H9 (cell line): ENCODE measurements at regions not wholly inside any gene's neighbourhood (a gene's known extent, or its start where the extent isn't known, plus 50 kb on each side); places are given as distances from the start of the nearest gene placed in this dataset.
A peak's percentile ranks its signal among the peaks of the same experiment; 100 is the strongest.

ENCODE experiments used
- DNase-seq: peaks from one replicate; pipeline ENCODE4 v3.0.0-alpha.2; 2017
- H2AFZ ChIP-seq: one replicate; pipeline ENCODE4 v1.6.1; 2013; ENCODE audit warnings: mild to moderate bottlenecking, low read length, control low read depth, moderate library complexity
- H2AK5ac ChIP-seq: 2 replicates; pipeline ENCODE4 v1.6.1; 2013; ENCODE audit warnings: low read length, control low read depth, mixed read lengths; ENCODE audit not compliant: insufficient read length
- H2BK120ac ChIP-seq: one replicate; pipeline ENCODE4 v1.6.1; 2013; ENCODE audit warnings: low read depth, mild to moderate bottlenecking, low read length, control low read depth, inconsistent platforms; ENCODE audit not compliant: poor library complexity, severe bottlenecking
- H2BK12ac ChIP-seq: 2 replicates; pipeline ENCODE4 v1.6.1; 2013; ENCODE audit warnings: low read length, control low read depth, mixed read lengths, low read depth; ENCODE audit not compliant: insufficient read length
- H2BK15ac ChIP-seq: 2 replicates; pipeline ENCODE4 v1.6.1; 2013; ENCODE audit warnings: low read depth, low read length, control low read depth
- H2BK20ac ChIP-seq: one replicate; pipeline ENCODE4 v1.6.1; 2013; ENCODE audit warnings: low read depth, mild to moderate bottlenecking, low read length, control low read depth, inconsistent platforms; ENCODE audit not compliant: poor library complexity, severe bottlenecking
- H2BK5ac ChIP-seq: 2 replicates; pipeline ENCODE4 v1.6.1; 2013; ENCODE audit warnings: low read length, control low read depth, mixed read lengths; ENCODE audit not compliant: insufficient read length
- H3K14ac ChIP-seq: 2 replicates; pipeline ENCODE4 v1.6.1; 2013; ENCODE audit warnings: low read length, control low read depth; ENCODE audit not compliant: insufficient read depth
- H3K18ac ChIP-seq: 2 replicates; pipeline ENCODE4 v1.6.1; 2013; ENCODE audit warnings: low read depth, mild to moderate bottlenecking, mixed read lengths, low read length, control low read depth; ENCODE audit not compliant: insufficient read length
- H3K23ac ChIP-seq: 2 replicates; pipeline ENCODE4 v1.6.1; 2013; ENCODE audit warnings: low read length, control low read depth, mixed read lengths, low read depth; ENCODE audit not compliant: insufficient read length
- H3K23me2 ChIP-seq: 2 replicates; pipeline ENCODE4 v1.6.1; 2013; ENCODE audit warnings: low read depth, mild to moderate bottlenecking, mixed read lengths, low read length, control low read depth; ENCODE audit not compliant: insufficient read length, poor library complexity, severe bottlenecking
- H3K27ac ChIP-seq: 2 replicates; pipeline ENCODE4 v1.5.1; 2013; ENCODE audit warnings: low read length, control low read depth, mixed read lengths, low read depth; ENCODE audit not compliant: insufficient read length
- H3K27me3 ChIP-seq: 2 replicates; pipeline ENCODE4 v1.6.1; 2013; ENCODE audit warnings: low read length, control low read depth, inconsistent platforms; ENCODE audit not compliant: insufficient read depth
- H3K4ac ChIP-seq: 2 replicates; pipeline ENCODE4 v1.6.1; 2013; ENCODE audit warnings: low read depth, mild to moderate bottlenecking, control low read depth, inconsistent platforms, low read length, moderate library complexity
- H3K4me1 ChIP-seq: 2 replicates; pipeline ENCODE4 v1.6.1; 2013; ENCODE audit warnings: low read length, control low read depth, inconsistent platforms; ENCODE audit not compliant: insufficient read depth
- H3K4me2 ChIP-seq: 2 replicates; pipeline ENCODE4 v1.6.1; 2013; ENCODE audit warnings: low read length, control low read depth, mixed read lengths; ENCODE audit not compliant: insufficient read length, insufficient read depth
- H3K56ac ChIP-seq: 2 replicates; pipeline ENCODE4 v1.6.1; 2013; ENCODE audit warnings: low read depth, mild to moderate bottlenecking, mixed read lengths, low read length, control low read depth; ENCODE audit not compliant: insufficient read length
- H3K79me1 ChIP-seq: 2 replicates; pipeline ENCODE4 v1.6.1; 2013; ENCODE audit warnings: low read depth, mild to moderate bottlenecking, moderate library complexity, low read length, control low read depth, inconsistent platforms; ENCODE audit not compliant: insufficient read depth, poor library complexity, severe bottlenecking
- H3K79me2 ChIP-seq: 2 replicates; pipeline ENCODE4 v1.6.1; 2013; ENCODE audit warnings: low read length, control low read depth, inconsistent platforms; ENCODE audit not compliant: insufficient read depth
- H3K9ac ChIP-seq: 2 replicates; pipeline ENCODE4 v1.6.1; 2013; ENCODE audit warnings: low read length, control low read depth, mixed read lengths; ENCODE audit not compliant: insufficient read length; ENCODE audit errors: extremely low read depth
- H3K9me3 ChIP-seq: one replicate; pipeline ENCODE4 v1.6.1; 2013; ENCODE audit warnings: low read depth, low read length, inconsistent platforms; ENCODE audit not compliant: control insufficient read depth
- H3T11ph ChIP-seq: one replicate; pipeline ENCODE4 v1.6.1; 2013; ENCODE audit warnings: mild to moderate bottlenecking, low read length, control low read depth, inconsistent platforms
- H4K20me1 ChIP-seq: one replicate; pipeline ENCODE4 v1.6.1; 2013; ENCODE audit not compliant: control insufficient read depth, insufficient read length, insufficient read depth
- H4K5ac ChIP-seq: 2 replicates; pipeline ENCODE4 v1.6.1; 2013; ENCODE audit warnings: low read depth, mild to moderate bottlenecking, mixed read lengths, low read length, control low read depth; ENCODE audit not compliant: insufficient read length
- H4K8ac ChIP-seq: replicated peaks from 2 replicates; pipeline ENCODE4 v1.6.1; 2013; ENCODE audit warnings: low read length, control low read depth, mixed read lengths, low read depth; ENCODE audit not compliant: insufficient read length
- H4K91ac ChIP-seq: 2 replicates; pipeline ENCODE4 v1.6.1; 2013; ENCODE audit warnings: low read depth, mild to moderate bottlenecking, moderate library complexity, mixed read lengths, low read length, control low read depth; ENCODE audit not compliant: insufficient read length
- H3K27ac Mint-ChIP-seq, 3 experiments: 2 replicates in 2 of 3; 3 replicates in 1 of 3; pipeline ENCODE4 v1.8.0; 2020 to 2021; ENCODE audit warnings: mixed read lengths in 3 of 3, mild to moderate bottlenecking in 1 of 3, moderate library complexity in 1 of 3
- H3K27me3 Mint-ChIP-seq: 2 replicates; pipeline ENCODE4 v1.8.0; 2021; ENCODE audit warnings: low read depth, mild to moderate bottlenecking, moderate library complexity, mixed read lengths
- H3K36me3 Mint-ChIP-seq, 3 experiments: 2 replicates in 2 of 3; 3 replicates in 1 of 3; pipeline ENCODE4 v1.8.0; 2020 to 2021; ENCODE audit warnings: low read depth in 3 of 3, mixed read lengths in 3 of 3; ENCODE audit not compliant: insufficient read depth in 1 of 3
- H3K4me1 Mint-ChIP-seq, 2 experiments: 2 replicates each; pipeline ENCODE4 v1.8.0; 2020; ENCODE audit warnings: mixed read lengths in 2 of 2
- H3K4me3 Mint-ChIP-seq, 2 experiments: 2 replicates in 1 of 2; 3 replicates in 1 of 2; pipeline ENCODE4 v1.8.0; 2020 to 2021; ENCODE audit warnings: mild to moderate bottlenecking in 2 of 2, mixed read lengths in 2 of 2, moderate library complexity in 1 of 2
- H3K9me3 Mint-ChIP-seq, 2 experiments: 2 replicates in 1 of 2; 3 replicates in 1 of 2; pipeline ENCODE4 v1.8.0; 2020; ENCODE audit warnings: mild to moderate bottlenecking in 2 of 2, mixed read lengths in 2 of 2, moderate library complexity in 1 of 2
- CTCF ChIP-seq: fragments of 200-600 bp; sonication (generic); conservative IDR thresholded peaks from 3 replicates; pipeline ENCODE4 v1.8.0; 2021; ENCODE audit warnings: antibody characterized with exemption, mild to moderate bottlenecking
- WGBS: extraction: QIAGEN DNeasy Blood & Tissue Kit; methylation state at CpG from one replicate; pipeline ENCODE4 v1.1.7; 2013; ENCODE audit warnings: missing lambda C conversion rate, low lambda C conversion rate, mixed read lengths; ENCODE audit not compliant: insufficient read length; ENCODE audit errors: extremely low coverage; 5-methylcytosine and 5-hydroxymethylcytosine counted together

DNA sequence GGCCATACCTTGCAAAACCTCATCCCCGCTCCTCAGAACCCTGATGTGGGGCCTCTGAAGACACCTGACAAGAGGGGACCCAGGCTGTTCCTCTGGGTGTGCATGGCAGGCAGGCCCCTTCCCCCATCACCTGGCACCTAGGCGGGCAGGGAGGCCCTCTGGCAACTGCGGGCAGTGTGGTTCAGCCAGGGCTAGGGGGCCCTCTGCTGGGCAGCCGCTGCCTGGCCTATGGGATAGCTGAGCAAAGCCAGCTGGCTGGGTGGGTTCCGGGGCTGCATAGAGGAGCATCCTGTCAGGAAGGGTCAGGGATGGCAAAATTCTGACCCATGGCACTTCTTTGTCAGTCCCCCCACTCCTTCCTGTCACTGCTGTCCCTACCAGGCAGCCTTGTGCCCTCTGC, 228.7 kb upstream of the ASIC2 start:
- Histone ChIP-seq H4K5ac (no peak overlapping the region), H3K27me3 (no peaks in the 10 kb centered on the region; the same call in 1 of the 2 replicates), H2AFZ (no peak overlapping the region), H4K91ac (no peak overlapping the region), H2BK15ac (no peak overlapping the region), H4K20me1 (no peaks in the 10 kb centered on the region), H3K18ac (no peak overlapping the region), H3K79me1 (no peaks in the 10 kb centered on the region), H3K56ac (no peak overlapping the region), H3K27ac (no peak overlapping the region), H3K4me2 (no peak overlapping the region), H2BK12ac (no peak overlapping the region), H3K9ac (no peak overlapping the region), H3K79me2 (no peaks in the 10 kb centered on the region), H2BK20ac (no peak overlapping the region), H3T11ph (no peak overlapping the region), H3K23me2 (no peaks in the 10 kb centered on the region), H2AK5ac (no peak overlapping the region), H2BK5ac (no peak overlapping the region), H3K4me1 (no peaks in the 10 kb centered on the region), H3K9me3 (no peaks in the 10 kb centered on the region), H3K14ac (no peak overlapping the region), H3K23ac (no peak overlapping the region), H3K4ac (no peak overlapping the region), H4K8ac (no peak overlapping the region), H2BK120ac (no peak overlapping the region)
- Mint-ChIP-seq H3K4me3 (no peak overlapping the region), H3K27me3 (peaks cover 16% of the 10 kb centered on the region), H3K36me3 (peaks cover 0 to 2% (median under 1%) of the 10 kb centered on the region in 3 experiments; a peak in 1 of 7 replicates), H3K9me3 (peaks cover 1 to 2% of the 10 kb centered on the region in 2 experiments; a peak in 2 of 5 replicates), H3K4me1 (peaks cover 3 to 15% of the 10 kb centered on the region in 2 experiments; a peak in 3 of 4 replicates), H3K27ac (no peak overlapping the region)
- WGBS: no CpG with 5 or more reads among the region's 5 CpGs
- TF ChIP-seq CTCF: peak; percentile 76
- peak; percentile 80 for DNase-seq
